ENCODE measurements at regions not wholly inside any gene's neighbourhood (a gene's known extent, or its start where the extent isn't known, plus 50 kb on each side); places are given as distances from the start of the nearest gene placed in this dataset.

- TF ChIP-seq HDAC2 (IDR thresholded peaks at IDR 0.05; ENCODE audit: borderline replicate concordance in 1 of 2, low read depth in 2 of 2, low read length in 2 of 2), result no peak
- no peak for TF ChIP-seq CEBPB (IDR thresholded peaks at IDR 0.05; ENCODE audit: low read depth, low read length)
- TF ChIP-seq POLR2AphosphoS5 (IDR thresholded peaks at IDR 0.05; ENCODE audit: low read depth, low read length), result no peak
- no peak for TF ChIP-seq TAF1 (IDR thresholded peaks at IDR 0.05; ENCODE audit: low read depth, low read length)
- TF ChIP-seq CHD1 (IDR thresholded peaks at IDR 0.05; ENCODE audit: low read depth, low read length), result no peak
- TF ChIP-seq MAFK (IDR thresholded peaks at IDR 0.05; ENCODE audit: low read depth, low read length), result no peak
- no peak for TF ChIP-seq SIN3A (conservative IDR thresholded peaks at IDR 0.05 in 1 of 2, IDR thresholded peaks at IDR 0.05 in 1 of 2; ENCODE audit: low read depth in 1 of 2, low read length in 2 of 2)
- TF ChIP-seq CTCF (IDR thresholded peaks at IDR 0.05; ENCODE audit: control extremely low read depth in 1 of 3, insufficient read depth in 1 of 3, low read depth in 1 of 3, low read length in 3 of 3), result no peak
- no peak for TF ChIP-seq RNF2 (IDR thresholded peaks at IDR 0.05; ENCODE audit: borderline replicate concordance, low read depth, low read length, missing control alignments, poor library complexity, severe bottlenecking)
- no peak for TF ChIP-seq MAX (IDR thresholded peaks at IDR 0.05)
- no peak for TF ChIP-seq ZNF274 (IDR thresholded peaks at IDR 0.05; ENCODE audit: borderline replicate concordance, extremely low read depth, low read length)
- TF ChIP-seq CREB1 (IDR thresholded peaks at IDR 0.05), result no peak
Measured at GRCh38 chr2:13584020-13584419, 867.3 kb downstream of the TRIB2 start.

All from H1 (cell line).